Endothelial cell of umbilical vein (primary cell): ENCODE measurements at regions not wholly inside any gene's neighbourhood (a gene's known extent, or its start where the extent isn't known, plus 50 kb on each side); places are given as distances from the start of the nearest gene placed in this dataset.

Experiments used
- JUN ChIP-seq: IDR thresholded peaks from 2 replicates; pipeline ENCODE4 v1.6.1; 2011; ENCODE audit warnings: borderline replicate concordance, low read depth; ENCODE audit not compliant: insufficient read length, insufficient read depth
- POLR2A ChIP-seq: IDR thresholded peaks from 2 replicates; pipeline ENCODE4 v1.6.1; 2012; ENCODE audit warnings: low read depth, mild to moderate bottlenecking, control low read depth, low read length
- TF ChIP-seq, protein P1 (sequence below), 2 donors: IDR thresholded peaks; 1 replicate in 1 of 2; 2 replicates in 1 of 2; pipeline ENCODE4 v1.5.1; 2011; ENCODE audit warnings: low read length in 2 of 2, mild to moderate bottlenecking in 2 of 2, moderate library complexity in 2 of 2, control low read depth in 1 of 2, inconsistent platforms in 1 of 2, low read depth in 1 of 2; ENCODE audit not compliant: insufficient read depth in 1 of 2; ENCODE audit errors: extremely low read depth in 1 of 2

DNA sequence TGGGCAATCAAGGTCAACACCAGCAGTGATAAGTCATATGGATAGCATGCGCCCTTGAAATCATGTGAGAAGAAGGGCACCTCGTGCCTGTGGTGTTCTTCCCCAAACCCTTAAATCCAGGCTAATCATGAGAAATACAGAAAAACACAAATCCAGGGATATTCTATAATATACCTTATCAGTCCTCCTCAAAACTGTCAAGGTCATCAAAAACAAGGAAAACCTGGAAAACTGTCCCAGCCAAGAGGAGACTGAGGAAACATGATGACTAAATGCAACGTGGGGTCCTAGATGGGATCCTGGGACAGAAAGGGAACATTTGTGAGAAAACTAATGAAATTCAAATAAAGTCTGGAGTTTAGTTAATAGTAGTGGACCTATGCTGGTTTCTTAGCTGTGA, 201.8 kb upstream of the FAM9B start:
- TF ChIP-seq, protein P1, sequence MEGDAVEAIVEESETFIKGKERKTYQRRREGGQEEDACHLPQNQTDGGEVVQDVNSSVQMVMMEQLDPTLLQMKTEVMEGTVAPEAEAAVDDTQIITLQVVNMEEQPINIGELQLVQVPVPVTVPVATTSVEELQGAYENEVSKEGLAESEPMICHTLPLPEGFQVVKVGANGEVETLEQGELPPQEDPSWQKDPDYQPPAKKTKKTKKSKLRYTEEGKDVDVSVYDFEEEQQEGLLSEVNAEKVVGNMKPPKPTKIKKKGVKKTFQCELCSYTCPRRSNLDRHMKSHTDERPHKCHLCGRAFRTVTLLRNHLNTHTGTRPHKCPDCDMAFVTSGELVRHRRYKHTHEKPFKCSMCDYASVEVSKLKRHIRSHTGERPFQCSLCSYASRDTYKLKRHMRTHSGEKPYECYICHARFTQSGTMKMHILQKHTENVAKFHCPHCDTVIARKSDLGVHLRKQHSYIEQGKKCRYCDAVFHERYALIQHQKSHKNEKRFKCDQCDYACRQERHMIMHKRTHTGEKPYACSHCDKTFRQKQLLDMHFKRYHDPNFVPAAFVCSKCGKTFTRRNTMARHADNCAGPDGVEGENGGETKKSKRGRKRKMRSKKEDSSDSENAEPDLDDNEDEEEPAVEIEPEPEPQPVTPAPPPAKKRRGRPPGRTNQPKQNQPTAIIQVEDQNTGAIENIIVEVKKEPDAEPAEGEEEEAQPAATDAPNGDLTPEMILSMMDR (IDR thresholded peaks at IDR 0.05; ENCODE audit: extremely low read depth in 1 of 2, insufficient read depth in 1 of 2, low read depth in 1 of 2, low read length in 2 of 2): no peak
- TF ChIP-seq POLR2A (no peak), JUN (no peak)
